ENCODE measurements at regions not wholly inside any gene's neighbourhood (a gene's known extent, or its start where the extent isn't known, plus 50 kb on each side); places are given as distances from the start of the nearest gene placed in this dataset.

DNA sequence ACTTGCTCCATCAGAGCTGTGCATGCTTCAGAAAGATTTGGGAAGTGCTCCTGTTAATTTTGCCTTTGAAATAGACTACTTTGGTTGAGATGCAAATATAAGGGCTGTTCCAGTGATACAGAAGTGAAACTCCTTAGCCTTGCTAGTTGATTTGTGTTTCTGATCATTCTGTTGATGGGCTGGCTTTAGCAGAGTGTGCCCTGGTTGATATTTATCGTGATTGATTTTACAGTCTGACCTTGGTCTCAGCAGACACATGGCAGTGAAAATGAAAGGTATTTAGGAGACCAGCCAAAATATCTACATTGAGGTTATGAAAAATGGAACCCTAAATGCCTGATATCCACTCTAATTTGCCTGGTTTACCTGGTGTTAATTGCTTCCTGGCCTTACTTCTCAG lies 122.1 kb upstream of the CEP162 start:
- no peak for TF ChIP-seq EP300 (IDR thresholded peaks at IDR 0.05; ENCODE audit: borderline replicate concordance)
- TF ChIP-seq EGR1 (IDR thresholded peaks at IDR 0.05): no peak
- TF ChIP-seq ZBTB7A (IDR thresholded peaks at IDR 0.05; ENCODE audit: low read depth): no peak
- TF ChIP-seq FOXM1 (IDR thresholded peaks at IDR 0.05; ENCODE audit: borderline replicate concordance, low read depth): no peak
- no peak for TF ChIP-seq TAF1 (IDR thresholded peaks at IDR 0.05; ENCODE audit: low read depth)
- no peak for TF ChIP-seq RAD21 (IDR thresholded peaks at IDR 0.05; ENCODE audit: low read depth)
- TF ChIP-seq TCF12 (IDR thresholded peaks at IDR 0.05; ENCODE audit: low read depth): no peak
- TF ChIP-seq, protein P1, sequence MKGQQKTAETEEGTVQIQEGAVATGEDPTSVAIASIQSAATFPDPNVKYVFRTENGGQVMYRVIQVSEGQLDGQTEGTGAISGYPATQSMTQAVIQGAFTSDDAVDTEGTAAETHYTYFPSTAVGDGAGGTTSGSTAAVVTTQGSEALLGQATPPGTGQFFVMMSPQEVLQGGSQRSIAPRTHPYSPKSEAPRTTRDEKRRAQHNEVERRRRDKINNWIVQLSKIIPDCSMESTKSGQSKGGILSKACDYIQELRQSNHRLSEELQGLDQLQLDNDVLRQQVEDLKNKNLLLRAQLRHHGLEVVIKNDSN (IDR thresholded peaks at IDR 0.05): no peak
- no peak for TF ChIP-seq CEBPB (IDR thresholded peaks at IDR 0.05)
- no peak for TF ChIP-seq CREB1 (IDR thresholded peaks at IDR 0.05; ENCODE audit: low read depth)
- TF ChIP-seq TEAD4 (IDR thresholded peaks at IDR 0.05): no peak
- no peak for TF ChIP-seq NFIC (IDR thresholded peaks at IDR 0.05)
- no peak for TF ChIP-seq YY1 (IDR thresholded peaks at IDR 0.05; ENCODE audit: low read depth)
- TF ChIP-seq, protein P2, sequence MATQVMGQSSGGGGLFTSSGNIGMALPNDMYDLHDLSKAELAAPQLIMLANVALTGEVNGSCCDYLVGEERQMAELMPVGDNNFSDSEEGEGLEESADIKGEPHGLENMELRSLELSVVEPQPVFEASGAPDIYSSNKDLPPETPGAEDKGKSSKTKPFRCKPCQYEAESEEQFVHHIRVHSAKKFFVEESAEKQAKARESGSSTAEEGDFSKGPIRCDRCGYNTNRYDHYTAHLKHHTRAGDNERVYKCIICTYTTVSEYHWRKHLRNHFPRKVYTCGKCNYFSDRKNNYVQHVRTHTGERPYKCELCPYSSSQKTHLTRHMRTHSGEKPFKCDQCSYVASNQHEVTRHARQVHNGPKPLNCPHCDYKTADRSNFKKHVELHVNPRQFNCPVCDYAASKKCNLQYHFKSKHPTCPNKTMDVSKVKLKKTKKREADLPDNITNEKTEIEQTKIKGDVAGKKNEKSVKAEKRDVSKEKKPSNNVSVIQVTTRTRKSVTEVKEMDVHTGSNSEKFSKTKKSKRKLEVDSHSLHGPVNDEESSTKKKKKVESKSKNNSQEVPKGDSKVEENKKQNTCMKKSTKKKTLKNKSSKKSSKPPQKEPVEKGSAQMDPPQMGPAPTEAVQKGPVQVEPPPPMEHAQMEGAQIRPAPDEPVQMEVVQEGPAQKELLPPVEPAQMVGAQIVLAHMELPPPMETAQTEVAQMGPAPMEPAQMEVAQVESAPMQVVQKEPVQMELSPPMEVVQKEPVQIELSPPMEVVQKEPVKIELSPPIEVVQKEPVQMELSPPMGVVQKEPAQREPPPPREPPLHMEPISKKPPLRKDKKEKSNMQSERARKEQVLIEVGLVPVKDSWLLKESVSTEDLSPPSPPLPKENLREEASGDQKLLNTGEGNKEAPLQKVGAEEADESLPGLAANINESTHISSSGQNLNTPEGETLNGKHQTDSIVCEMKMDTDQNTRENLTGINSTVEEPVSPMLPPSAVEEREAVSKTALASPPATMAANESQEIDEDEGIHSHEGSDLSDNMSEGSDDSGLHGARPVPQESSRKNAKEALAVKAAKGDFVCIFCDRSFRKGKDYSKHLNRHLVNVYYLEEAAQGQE (IDR thresholded peaks at IDR 0.05; ENCODE audit: low read depth): no peak
- TF ChIP-seq, protein P3, sequence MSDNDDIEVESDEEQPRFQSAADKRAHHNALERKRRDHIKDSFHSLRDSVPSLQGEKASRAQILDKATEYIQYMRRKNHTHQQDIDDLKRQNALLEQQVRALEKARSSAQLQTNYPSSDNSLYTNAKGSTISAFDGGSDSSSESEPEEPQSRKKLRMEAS (IDR thresholded peaks at IDR 0.05): no peak

DNA sequence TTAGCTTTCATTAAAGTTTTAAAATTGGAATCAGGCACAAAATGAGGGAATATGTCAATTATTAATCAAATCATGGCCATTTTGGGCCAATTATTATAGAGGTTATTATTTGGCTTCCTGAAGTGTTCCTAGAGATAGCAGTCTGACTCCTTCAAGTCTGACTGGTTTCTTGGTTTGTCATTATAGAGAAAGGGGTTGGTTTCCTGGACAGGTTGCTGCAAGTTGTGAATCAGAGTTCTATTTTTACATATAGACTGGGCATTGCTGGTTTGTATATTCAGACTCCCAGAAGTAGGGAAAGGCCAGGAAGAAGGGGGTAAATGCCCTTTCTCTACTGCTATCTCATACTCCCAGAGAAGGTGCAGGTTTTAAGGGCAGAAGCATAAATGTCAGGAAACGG lies 121.4 kb upstream of the CEP162 start:
- no peak for TF ChIP-seq FOXM1 (IDR thresholded peaks at IDR 0.05; ENCODE audit: borderline replicate concordance, low read depth)
- no peak for TF ChIP-seq YY1 (IDR thresholded peaks at IDR 0.05; ENCODE audit: low read depth)
- TF ChIP-seq RAD21 (IDR thresholded peaks at IDR 0.05; ENCODE audit: low read depth): no peak
- TF ChIP-seq, protein P3 (IDR thresholded peaks at IDR 0.05): no peak
- no peak for TF ChIP-seq EP300 (IDR thresholded peaks at IDR 0.05; ENCODE audit: borderline replicate concordance)
- TF ChIP-seq CEBPB (IDR thresholded peaks at IDR 0.05): no peak
- TF ChIP-seq EGR1 (IDR thresholded peaks at IDR 0.05): no peak
- TF ChIP-seq, protein P2 (IDR thresholded peaks at IDR 0.05; ENCODE audit: low read depth): no peak
- TF ChIP-seq, protein P1 (IDR thresholded peaks at IDR 0.05): no peak

DNA sequence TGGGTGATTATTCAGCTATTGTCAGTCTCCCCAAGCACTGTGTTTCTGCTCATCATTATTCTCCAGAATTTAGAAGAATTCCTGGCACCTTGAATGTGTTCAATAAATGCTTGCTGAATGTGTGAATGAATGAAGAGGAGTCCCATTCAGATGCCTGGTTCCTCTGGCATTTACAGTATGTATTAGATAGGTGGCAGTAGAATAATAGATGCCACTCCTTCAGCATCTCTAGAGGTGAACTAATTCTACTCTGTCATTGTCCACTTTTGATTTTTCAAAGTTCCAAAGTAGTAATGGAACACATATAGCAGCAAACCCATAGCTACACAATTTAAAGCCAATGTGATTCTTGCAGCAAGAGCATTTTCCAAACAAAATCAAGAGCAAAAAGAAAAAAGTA lies 118.9 kb upstream of the CEP162 start:
- TF ChIP-seq TAF1 (IDR thresholded peaks at IDR 0.05; ENCODE audit: low read depth): no peak
- no peak for TF ChIP-seq TEAD4 (IDR thresholded peaks at IDR 0.05)
- no peak for TF ChIP-seq YY1 (IDR thresholded peaks at IDR 0.05; ENCODE audit: low read depth)
- no peak; the same call in 1 of the 2 replicates for TF ChIP-seq RAD21 (IDR thresholded peaks at IDR 0.05; ENCODE audit: low read depth)
- no peak for TF ChIP-seq CREB1 (IDR thresholded peaks at IDR 0.05; ENCODE audit: low read depth)
- no peak for TF ChIP-seq ZBTB7A (IDR thresholded peaks at IDR 0.05; ENCODE audit: low read depth)
- no peak for TF ChIP-seq EGR1 (IDR thresholded peaks at IDR 0.05)
- TF ChIP-seq EP300 (IDR thresholded peaks at IDR 0.05; ENCODE audit: borderline replicate concordance): no peak

DNA sequence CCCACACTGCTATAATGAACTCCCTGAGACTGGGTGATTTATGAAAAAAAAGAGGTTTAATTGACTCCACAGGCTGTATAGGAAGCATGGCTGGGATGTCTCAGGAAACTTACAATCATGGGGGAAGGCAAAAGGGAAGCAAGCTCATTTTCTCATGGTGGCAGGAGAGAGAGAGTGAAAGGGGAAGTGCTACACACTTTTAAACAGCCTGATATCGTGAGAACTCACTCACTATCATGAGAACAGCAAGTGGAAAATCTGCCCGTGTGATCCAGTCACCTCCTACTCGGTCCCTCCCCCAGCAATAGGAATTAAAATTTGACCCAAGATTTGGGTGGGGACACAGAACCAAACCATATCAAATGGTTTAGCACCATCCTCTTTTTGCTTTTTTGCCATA lies 116.6 kb upstream of the CEP162 start:
- TF ChIP-seq FOXM1 (IDR thresholded peaks at IDR 0.05; ENCODE audit: borderline replicate concordance, low read depth) (no peak), EP300 (IDR thresholded peaks at IDR 0.05; ENCODE audit: borderline replicate concordance) (no peak), EGR1 (IDR thresholded peaks at IDR 0.05) (no peak)
- TF ChIP-seq, protein P3 (IDR thresholded peaks at IDR 0.05): no peak
- TF ChIP-seq, protein P1 (IDR thresholded peaks at IDR 0.05): no peak

DNA sequence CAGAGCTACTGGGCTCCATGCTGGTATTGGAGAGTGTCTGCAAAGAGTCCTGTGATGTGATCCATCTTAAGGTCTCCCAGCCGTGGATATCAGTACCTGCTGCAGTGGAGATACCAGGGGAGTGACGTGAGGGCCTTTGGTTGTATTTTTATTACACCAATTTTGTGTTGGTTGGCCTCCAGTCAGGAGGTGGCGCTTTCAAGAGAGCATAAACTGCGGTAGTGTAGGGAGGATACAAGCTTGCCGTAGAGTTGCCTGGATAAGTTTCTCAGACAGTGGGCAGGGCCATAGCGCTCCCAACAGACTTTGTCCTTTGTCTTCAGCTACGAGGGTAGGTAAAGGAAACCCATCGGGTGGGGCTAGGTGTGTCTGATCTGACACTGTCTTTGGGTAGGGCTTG lies 113.0 kb upstream of the CEP162 start:
- TF ChIP-seq RAD21 (IDR thresholded peaks at IDR 0.05; ENCODE audit: low read depth) (no peak), TEAD4 (IDR thresholded peaks at IDR 0.05) (no peak), TCF12 (IDR thresholded peaks at IDR 0.05; ENCODE audit: low read depth) (no peak), EGR1 (IDR thresholded peaks at IDR 0.05) (no peak), CEBPB (IDR thresholded peaks at IDR 0.05) (no peak), YY1 (IDR thresholded peaks at IDR 0.05; ENCODE audit: low read depth) (no peak), CREB1 (IDR thresholded peaks at IDR 0.05; ENCODE audit: low read depth) (no peak), ZBTB7A (IDR thresholded peaks at IDR 0.05; ENCODE audit: low read depth) (no peak), FOXM1 (IDR thresholded peaks at IDR 0.05; ENCODE audit: borderline replicate concordance, low read depth) (no peak), NFIC (IDR thresholded peaks at IDR 0.05) (no peak), TAF1 (IDR thresholded peaks at IDR 0.05; ENCODE audit: low read depth) (no peak), EP300 (IDR thresholded peaks at IDR 0.05; ENCODE audit: borderline replicate concordance) (no peak)
- TF ChIP-seq, protein P1 (IDR thresholded peaks at IDR 0.05): no peak
- TF ChIP-seq, protein P3 (IDR thresholded peaks at IDR 0.05): no peak
- TF ChIP-seq, protein P2 (IDR thresholded peaks at IDR 0.05; ENCODE audit: low read depth): no peak
